SK-N-SH treated with all-trans-retinoic acid at 6 μM for 48 hours (cell line): ENCODE measurements at regions not wholly inside any gene's neighbourhood (a gene's known extent, or its start where the extent isn't known, plus 50 kb on each side); places are given as distances from the start of the nearest gene placed in this dataset.

Experiments
- CSDC2 ChIP-seq: fragments of 250-450 bp; sonication (Bioruptor Pico); IDR thresholded peaks from 2 replicates; pipeline ENCODE4 v1.5.0; 2020; ENCODE audit warnings: mild to moderate bottlenecking, moderate library complexity
- ZFP3 ChIP-seq: fragments of 250-450 bp; sonication (Bioruptor Pico); IDR thresholded peaks from 2 replicates; pipeline ENCODE4 v1.5.0; 2020; ENCODE audit warnings: mild to moderate bottlenecking, moderate library complexity
- ZFP30 ChIP-seq: fragments of 450-650 bp; formaldehyde crosslinking; IDR thresholded peaks from 2 replicates; pipeline ENCODE4 v1.5.0; 2022; ENCODE audit warnings: mild to moderate bottlenecking, moderate library complexity
- ZNF8 ChIP-seq: fragments of 450-650 bp; formaldehyde crosslinking; IDR thresholded peaks from 2 replicates; pipeline ENCODE4 v1.5.0; 2020; ENCODE audit warnings: mild to moderate bottlenecking, moderate library complexity
- TF ChIP-seq, protein P1 (sequence below): fragments of 250-450 bp; sonication (Bioruptor Pico); IDR thresholded peaks from 2 replicates; pipeline ENCODE4 v1.8.0; 2020; ENCODE audit warnings: mild to moderate bottlenecking, moderate library complexity, borderline replicate concordance

DNA sequence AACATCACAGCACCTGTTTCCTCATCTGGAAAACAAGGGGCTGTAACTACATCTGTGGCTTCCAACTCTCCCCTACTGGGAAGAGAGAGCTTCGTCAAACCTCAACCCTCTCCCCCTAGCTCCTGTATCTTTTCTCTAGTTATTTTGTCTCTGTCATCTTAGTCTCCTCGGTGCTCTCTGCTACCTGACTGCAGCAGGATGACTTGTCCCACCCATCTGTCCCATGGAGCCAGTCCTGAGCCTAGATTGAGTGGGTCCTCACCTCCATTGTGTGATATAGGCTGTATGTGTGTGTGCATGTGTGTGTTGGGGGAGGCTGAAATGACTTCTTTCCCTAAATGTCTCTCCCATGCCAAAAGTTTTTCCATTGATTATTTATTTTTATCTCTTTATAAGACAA lies 177.3 kb downstream of the EMP1 start:
- TF ChIP-seq ZNF8 (CRISPR knock-in tag) (no peak), ZFP3 (CRISPR knock-in tag) (no peak), CSDC2 (CRISPR knock-in tag) (no peak), ZFP30 (CRISPR knock-in tag) (no peak)
- TF ChIP-seq, protein P1, sequence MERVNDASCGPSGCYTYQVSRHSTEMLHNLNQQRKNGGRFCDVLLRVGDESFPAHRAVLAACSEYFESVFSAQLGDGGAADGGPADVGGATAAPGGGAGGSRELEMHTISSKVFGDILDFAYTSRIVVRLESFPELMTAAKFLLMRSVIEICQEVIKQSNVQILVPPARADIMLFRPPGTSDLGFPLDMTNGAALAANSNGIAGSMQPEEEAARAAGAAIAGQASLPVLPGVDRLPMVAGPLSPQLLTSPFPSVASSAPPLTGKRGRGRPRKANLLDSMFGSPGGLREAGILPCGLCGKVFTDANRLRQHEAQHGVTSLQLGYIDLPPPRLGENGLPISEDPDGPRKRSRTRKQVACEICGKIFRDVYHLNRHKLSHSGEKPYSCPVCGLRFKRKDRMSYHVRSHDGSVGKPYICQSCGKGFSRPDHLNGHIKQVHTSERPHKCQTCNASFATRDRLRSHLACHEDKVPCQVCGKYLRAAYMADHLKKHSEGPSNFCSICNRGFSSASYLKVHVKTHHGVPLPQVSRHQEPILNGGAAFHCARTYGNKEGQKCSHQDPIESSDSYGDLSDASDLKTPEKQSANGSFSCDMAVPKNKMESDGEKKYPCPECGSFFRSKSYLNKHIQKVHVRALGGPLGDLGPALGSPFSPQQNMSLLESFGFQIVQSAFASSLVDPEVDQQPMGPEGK (CRISPR knock-in tag), result no peak
